ENCODE measurements at regions not wholly inside any gene's neighbourhood (a gene's known extent, or its start where the extent isn't known, plus 50 kb on each side); places are given as distances from the start of the nearest gene placed in this dataset.

DNA sequence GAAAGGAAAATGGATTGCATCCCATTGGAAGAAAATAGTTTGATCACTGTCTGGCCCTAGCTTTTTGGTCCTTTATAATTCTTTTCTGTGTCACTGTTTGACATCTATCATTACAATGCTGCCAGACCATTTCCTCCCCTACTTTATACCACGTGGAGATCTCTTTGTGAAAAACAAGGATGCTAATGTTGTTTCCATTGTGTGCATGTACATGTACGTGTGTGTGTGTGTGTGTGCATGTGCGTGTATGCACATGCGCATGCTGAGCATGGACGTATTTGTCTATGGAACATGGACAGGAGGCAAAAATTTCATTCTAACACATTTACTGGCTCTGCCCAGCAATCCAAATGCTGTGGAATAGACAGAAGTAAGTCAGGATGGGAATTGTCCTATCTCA, 153.1 kb upstream of the PLXNA2 start:
- TF ChIP-seq POLR2A (IDR thresholded peaks at IDR 0.05) (no peak), EP300 (IDR thresholded peaks at IDR 0.05) (no peak)
- TF ChIP-seq, protein P1, sequence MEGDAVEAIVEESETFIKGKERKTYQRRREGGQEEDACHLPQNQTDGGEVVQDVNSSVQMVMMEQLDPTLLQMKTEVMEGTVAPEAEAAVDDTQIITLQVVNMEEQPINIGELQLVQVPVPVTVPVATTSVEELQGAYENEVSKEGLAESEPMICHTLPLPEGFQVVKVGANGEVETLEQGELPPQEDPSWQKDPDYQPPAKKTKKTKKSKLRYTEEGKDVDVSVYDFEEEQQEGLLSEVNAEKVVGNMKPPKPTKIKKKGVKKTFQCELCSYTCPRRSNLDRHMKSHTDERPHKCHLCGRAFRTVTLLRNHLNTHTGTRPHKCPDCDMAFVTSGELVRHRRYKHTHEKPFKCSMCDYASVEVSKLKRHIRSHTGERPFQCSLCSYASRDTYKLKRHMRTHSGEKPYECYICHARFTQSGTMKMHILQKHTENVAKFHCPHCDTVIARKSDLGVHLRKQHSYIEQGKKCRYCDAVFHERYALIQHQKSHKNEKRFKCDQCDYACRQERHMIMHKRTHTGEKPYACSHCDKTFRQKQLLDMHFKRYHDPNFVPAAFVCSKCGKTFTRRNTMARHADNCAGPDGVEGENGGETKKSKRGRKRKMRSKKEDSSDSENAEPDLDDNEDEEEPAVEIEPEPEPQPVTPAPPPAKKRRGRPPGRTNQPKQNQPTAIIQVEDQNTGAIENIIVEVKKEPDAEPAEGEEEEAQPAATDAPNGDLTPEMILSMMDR (IDR thresholded peaks at IDR 0.05) = no peak
